WTC11 (cell line): ENCODE measurements at regions not wholly inside any gene's neighbourhood (a gene's known extent, or its start where the extent isn't known, plus 50 kb on each side); places are given as distances from the start of the nearest gene placed in this dataset.

ENCODE experiments used
- ATAC-seq: fragments of 200-7000 bp; cut with Tn5 transposase; 2 replicates; pipeline ENCODE4 v1.10.0; 2021; ENCODE audit warnings: mild to moderate bottlenecking, moderate library complexity
- CTCF ChIA-PET: fragments of 300-600 bp; sonication (Branson Sonifier 250); formaldehyde crosslinking; loops from one replicate; lab custom pipeline; 2021; ENCODE audit warnings: antibody characterized with exemption; lab: Charles Lee
- POLR2A ChIA-PET: fragments of 350-600 bp; sonication (Branson Sonifier 250); formaldehyde crosslinking; loops from one replicate; lab custom pipeline; 2021; ENCODE audit warnings: antibody characterized with exemption; lab: Charles Lee
- DNase-seq: peaks from one replicate; pipeline ENCODE4 v3.0.0; 2021; ENCODE audit warnings: low spot score
- H3K27ac Mint-ChIP-seq: 2 replicates; pipeline ENCODE4 v1.8.0; 2021; ENCODE audit warnings: mixed read lengths
- H3K27me3 Mint-ChIP-seq: 2 replicates; pipeline ENCODE4 v1.8.0; 2021; ENCODE audit warnings: low read depth, mild to moderate bottlenecking, moderate library complexity, mixed read lengths
- H3K36me3 Mint-ChIP-seq: 2 replicates; pipeline ENCODE4 v1.8.0; 2021; ENCODE audit warnings: mixed read lengths
- H3K4me1 Mint-ChIP-seq: 2 replicates; pipeline ENCODE4 v1.8.0; 2022; ENCODE audit warnings: mixed read lengths
- H3K4me3 Mint-ChIP-seq: 2 replicates; pipeline ENCODE4 v1.8.0; 2021; ENCODE audit warnings: mild to moderate bottlenecking, moderate library complexity, mixed read lengths
- H3K9me3 Mint-ChIP-seq: 2 replicates; pipeline ENCODE4 v1.8.0; 2021; ENCODE audit warnings: mixed read lengths
- AR ChIP-seq: fragments of 250-450 bp; sonication (Bioruptor Pico); IDR thresholded peaks from 2 replicates; pipeline ENCODE4 v1.9.0; 2021; ENCODE audit warnings: mild to moderate bottlenecking
- CREB1 ChIP-seq: sonication (generic); formaldehyde crosslinking; IDR thresholded peaks from 2 replicates; pipeline ENCODE4 v1.8.0; 2023; ENCODE audit warnings: mild to moderate bottlenecking, missing genetic modification reagents
- CTCF ChIP-seq: fragments of 200-600 bp; IDR thresholded peaks from 2 replicates; pipeline ENCODE4 v1.8.0; 2022; ENCODE audit warnings: antibody characterized with exemption
- FOXJ3 ChIP-seq: sonication (generic); formaldehyde crosslinking; IDR thresholded peaks from 2 replicates; pipeline ENCODE4 v1.9.0; 2021; ENCODE audit warnings: missing genetic modification reagents, mild to moderate bottlenecking, borderline replicate concordance
- FOXP4 ChIP-seq: sonication (generic); formaldehyde crosslinking; IDR thresholded peaks from 2 replicates; pipeline ENCODE4 v1.8.0; 2022; ENCODE audit warnings: mild to moderate bottlenecking, missing genetic modification reagents
- GRHL2 ChIP-seq: fragments of 250-450 bp; sonication (Bioruptor Pico); IDR thresholded peaks from 2 replicates; pipeline ENCODE4 v1.8.0; 2022; ENCODE audit warnings: mild to moderate bottlenecking, moderate library complexity; ENCODE audit not compliant: insufficient replicate concordance, severe bottlenecking
- IRF1 ChIP-seq: sonication (generic); formaldehyde crosslinking; IDR thresholded peaks from 2 replicates; pipeline ENCODE4 v1.8.0; 2023; ENCODE audit warnings: missing genetic modification reagents
- KAT7 ChIP-seq: sonication (generic); formaldehyde crosslinking; IDR thresholded peaks from 2 replicates; pipeline ENCODE4 v1.8.1; 2023; ENCODE audit warnings: missing genetic modification reagents, mild to moderate bottlenecking, borderline replicate concordance
- NFYB ChIP-seq: sonication (generic); formaldehyde crosslinking; conservative IDR thresholded peaks from 2 replicates; pipeline ENCODE4 v1.8.0; 2022; ENCODE audit warnings: low read depth, missing genetic modification reagents
- SMAD3 ChIP-seq: sonication (generic); formaldehyde crosslinking; IDR thresholded peaks from 2 replicates; pipeline ENCODE4 v1.8.0; 2022; ENCODE audit warnings: missing genetic modification reagents, mild to moderate bottlenecking, borderline replicate concordance
- SMAD4 ChIP-seq: sonication (generic); formaldehyde crosslinking; IDR thresholded peaks from 2 replicates; pipeline ENCODE4 v1.8.0; 2022; ENCODE audit warnings: mild to moderate bottlenecking, missing genetic modification reagents
- ZNF532 ChIP-seq: fragments of 250-450 bp; sonication (Bioruptor Pico); IDR thresholded peaks from 2 replicates; pipeline ENCODE4 v1.9.0; 2021; ENCODE audit warnings: mild to moderate bottlenecking, borderline replicate concordance
- TF ChIP-seq, protein P1 (sequence below): sonication (generic); formaldehyde crosslinking; IDR thresholded peaks from 2 replicates; pipeline ENCODE4 v1.8.0; 2023; ENCODE audit warnings: missing genetic modification reagents, mild to moderate bottlenecking, borderline replicate concordance
- TF ChIP-seq, protein P2 (sequence below): sonication (generic); formaldehyde crosslinking; conservative IDR thresholded peaks from 2 replicates; pipeline ENCODE4 v1.8.1; 2022; ENCODE audit warnings: mild to moderate bottlenecking, missing genetic modification reagents
- TF ChIP-seq, protein P3 (sequence below): sonication (generic); formaldehyde crosslinking; IDR thresholded peaks from 2 replicates; pipeline ENCODE4 v1.8.1; 2022; ENCODE audit warnings: mild to moderate bottlenecking, moderate library complexity, missing genetic modification reagents

- POLR2A ChIA-PET: no interaction called here
- DNase-seq (no peak), ATAC-seq (no peak)
- Mint-ChIP-seq H3K4me1 (peaks cover 12% of the 10 kb centered on the region), H3K27me3 (no peaks in the 10 kb centered on the region), H3K36me3 (no peaks in the 10 kb centered on the region), H3K4me3 (no peak overlapping the region), H3K27ac (no peak overlapping the region), H3K9me3 (no peaks in the 10 kb centered on the region)
- CTCF ChIA-PET: no interaction called here
- TF ChIP-seq KAT7 (CRISPR knock-in tag) (no peak), SMAD3 (no peak), ZNF532 (no peak)
- TF ChIP-seq, protein P1, sequence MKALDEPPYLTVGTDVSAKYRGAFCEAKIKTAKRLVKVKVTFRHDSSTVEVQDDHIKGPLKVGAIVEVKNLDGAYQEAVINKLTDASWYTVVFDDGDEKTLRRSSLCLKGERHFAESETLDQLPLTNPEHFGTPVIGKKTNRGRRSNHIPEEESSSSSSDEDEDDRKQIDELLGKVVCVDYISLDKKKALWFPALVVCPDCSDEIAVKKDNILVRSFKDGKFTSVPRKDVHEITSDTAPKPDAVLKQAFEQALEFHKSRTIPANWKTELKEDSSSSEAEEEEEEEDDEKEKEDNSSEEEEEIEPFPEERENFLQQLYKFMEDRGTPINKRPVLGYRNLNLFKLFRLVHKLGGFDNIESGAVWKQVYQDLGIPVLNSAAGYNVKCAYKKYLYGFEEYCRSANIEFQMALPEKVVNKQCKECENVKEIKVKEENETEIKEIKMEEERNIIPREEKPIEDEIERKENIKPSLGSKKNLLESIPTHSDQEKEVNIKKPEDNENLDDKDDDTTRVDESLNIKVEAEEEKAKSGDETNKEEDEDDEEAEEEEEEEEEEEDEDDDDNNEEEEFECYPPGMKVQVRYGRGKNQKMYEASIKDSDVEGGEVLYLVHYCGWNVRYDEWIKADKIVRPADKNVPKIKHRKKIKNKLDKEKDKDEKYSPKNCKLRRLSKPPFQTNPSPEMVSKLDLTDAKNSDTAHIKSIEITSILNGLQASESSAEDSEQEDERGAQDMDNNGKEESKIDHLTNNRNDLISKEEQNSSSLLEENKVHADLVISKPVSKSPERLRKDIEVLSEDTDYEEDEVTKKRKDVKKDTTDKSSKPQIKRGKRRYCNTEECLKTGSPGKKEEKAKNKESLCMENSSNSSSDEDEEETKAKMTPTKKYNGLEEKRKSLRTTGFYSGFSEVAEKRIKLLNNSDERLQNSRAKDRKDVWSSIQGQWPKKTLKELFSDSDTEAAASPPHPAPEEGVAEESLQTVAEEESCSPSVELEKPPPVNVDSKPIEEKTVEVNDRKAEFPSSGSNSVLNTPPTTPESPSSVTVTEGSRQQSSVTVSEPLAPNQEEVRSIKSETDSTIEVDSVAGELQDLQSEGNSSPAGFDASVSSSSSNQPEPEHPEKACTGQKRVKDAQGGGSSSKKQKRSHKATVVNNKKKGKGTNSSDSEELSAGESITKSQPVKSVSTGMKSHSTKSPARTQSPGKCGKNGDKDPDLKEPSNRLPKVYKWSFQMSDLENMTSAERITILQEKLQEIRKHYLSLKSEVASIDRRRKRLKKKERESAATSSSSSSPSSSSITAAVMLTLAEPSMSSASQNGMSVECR (CRISPR knock-in tag): no peak
Observed at GRCh38 chr2:144798034-144798433, 278.1 kb upstream of the ZEB2 start.

- ATAC-seq: no peak
- POLR2A ChIA-PET: no interaction called here
- Mint-ChIP-seq H3K9me3 (no peaks in the 10 kb centered on the region), H3K4me3 (no peak overlapping the region), H3K36me3 (no peaks in the 10 kb centered on the region), H3K27me3 (no peaks in the 10 kb centered on the region), H3K27ac (no peak overlapping the region), H3K4me1 (peaks cover 9% of the 10 kb centered on the region)
- CTCF ChIA-PET: no interaction called here
- DNase-seq: no peak
- no peak for TF ChIP-seq IRF1
- no peak for TF ChIP-seq NFYB (CRISPR knock-in tag)
- no peak for TF ChIP-seq FOXJ3 (CRISPR knock-in tag)
- TF ChIP-seq GRHL2 (CRISPR knock-in tag): no peak
- no peak for TF ChIP-seq KAT7 (CRISPR knock-in tag)
- TF ChIP-seq CREB1 (CRISPR knock-in tag): no peak
- no peak for TF ChIP-seq CTCF
- TF ChIP-seq, protein P2, sequence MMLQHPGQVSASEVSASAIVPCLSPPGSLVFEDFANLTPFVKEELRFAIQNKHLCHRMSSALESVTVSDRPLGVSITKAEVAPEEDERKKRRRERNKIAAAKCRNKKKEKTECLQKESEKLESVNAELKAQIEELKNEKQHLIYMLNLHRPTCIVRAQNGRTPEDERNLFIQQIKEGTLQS: no peak
- TF ChIP-seq, protein P3, sequence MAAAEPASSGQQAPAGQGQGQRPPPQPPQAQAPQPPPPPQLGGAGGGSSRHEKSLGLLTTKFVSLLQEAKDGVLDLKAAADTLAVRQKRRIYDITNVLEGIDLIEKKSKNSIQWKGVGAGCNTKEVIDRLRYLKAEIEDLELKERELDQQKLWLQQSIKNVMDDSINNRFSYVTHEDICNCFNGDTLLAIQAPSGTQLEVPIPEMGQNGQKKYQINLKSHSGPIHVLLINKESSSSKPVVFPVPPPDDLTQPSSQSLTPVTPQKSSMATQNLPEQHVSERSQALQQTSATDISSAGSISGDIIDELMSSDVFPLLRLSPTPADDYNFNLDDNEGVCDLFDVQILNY (CRISPR knock-in tag): no peak
- no peak for TF ChIP-seq SMAD4 (CRISPR knock-in tag)
- TF ChIP-seq FOXP4 (CRISPR knock-in tag): no peak
- TF ChIP-seq AR (CRISPR knock-in tag): no peak
Observed at GRCh38 chr2:144796936-144797335, 277.0 kb upstream of the ZEB2 start.
